ENCODE measurements at regions not wholly inside any gene's neighbourhood (a gene's known extent, or its start where the extent isn't known, plus 50 kb on each side); places are given as distances from the start of the nearest gene placed in this dataset.

GRCh38 chr4:144280688-144281087 is 140.2 kb upstream of the GYPA start:
- peaks cover 0 to 3% (median 0%) of the 10 kb centered on the region in 4 donors for H3K9me3 ChIP-seq (ENCODE audit: control insufficient read depth in 4 of 4, low read length in 3 of 4)

GRCh38 chr4:144283526-144283925 is 143.0 kb upstream of the GYPA start:
- no peak for TF ChIP-seq FOXA1 (IDR thresholded peaks at IDR 0.05)
- no peak for TF ChIP-seq CTCF (IDR thresholded peaks at IDR 0.05; ENCODE audit: low read depth, low read length, missing input control)
- no peak for DNase-seq (ENCODE audit: low spot score)
- Histone ChIP-seq H3K4me1 (ENCODE audit: control insufficient read depth in 4 of 4, insufficient read depth in 4 of 4, low read length in 3 of 4) (no peaks in the 10 kb centered on the region), H3K9me3 (ENCODE audit: control insufficient read depth in 4 of 4, low read length in 3 of 4) (peaks cover 0 to 3% (median 0%) of the 10 kb centered on the region in 4 donors), H3K27ac (ENCODE audit: low read depth in 1 of 2, low read length in 2 of 2) (no peak overlapping the region), H3K9ac (ENCODE audit: low read depth in 1 of 2, low read length in 2 of 2) (no peak overlapping the region), H3K27me3 (ENCODE audit: control insufficient read depth in 4 of 4, insufficient read depth in 4 of 4, low read length in 3 of 4) (no peaks in the 10 kb centered on the region), H3K4me3 (ENCODE audit: low read depth in 1 of 3, low read length in 3 of 3) (no peak overlapping the region), H3K36me3 (ENCODE audit: control insufficient read depth in 4 of 4, insufficient read depth in 3 of 4, low read depth in 1 of 4, low read length in 3 of 4) (no peaks in the 10 kb centered on the region)
- 32% methylated on average over 6 of the region's 6 CpGs for WGBS

More at GRCh38 chr4:144280688-144281087, 140.2 kb upstream of the GYPA start:
- no peak for DNase-seq (ENCODE audit: low spot score)
- H3K9ac ChIP-seq (ENCODE audit: low read depth in 1 of 2, low read length in 2 of 2), result no peak overlapping the region
- no peaks in the 10 kb centered on the region for H3K27me3 ChIP-seq (ENCODE audit: control insufficient read depth in 4 of 4, insufficient read depth in 4 of 4, low read length in 3 of 4)
- H3K36me3 ChIP-seq (ENCODE audit: control insufficient read depth in 4 of 4, insufficient read depth in 3 of 4, low read depth in 1 of 4, low read length in 3 of 4), result no peaks in the 10 kb centered on the region
- TF ChIP-seq MAX (IDR thresholded peaks at IDR 0.05) (no peak), REST (IDR thresholded peaks at IDR 0.05) (no peak)
- H3K27ac ChIP-seq (ENCODE audit: low read depth in 1 of 2, low read length in 2 of 2), result no peak overlapping the region
- no peak overlapping the region for H3K4me3 ChIP-seq (ENCODE audit: low read depth in 1 of 3, low read length in 3 of 3)
- H3K4me1 ChIP-seq (ENCODE audit: control insufficient read depth in 4 of 4, insufficient read depth in 4 of 4, low read length in 3 of 4), result no peaks in the 10 kb centered on the region

- H3K36me3 ChIP-seq (ENCODE audit: control insufficient read depth in 4 of 4, insufficient read depth in 3 of 4, low read depth in 1 of 4, low read length in 3 of 4), result no peaks in the 10 kb centered on the region
- DNase-seq (ENCODE audit: low spot score), result no peak
- no peaks in the 10 kb centered on the region for H3K27me3 ChIP-seq (ENCODE audit: control insufficient read depth in 4 of 4, insufficient read depth in 4 of 4, low read length in 3 of 4)
- no peak overlapping the region for H3K9ac ChIP-seq (ENCODE audit: low read depth in 1 of 2, low read length in 2 of 2)
- no peaks in the 10 kb centered on the region for H3K4me1 ChIP-seq (ENCODE audit: control insufficient read depth in 4 of 4, insufficient read depth in 4 of 4, low read length in 3 of 4)
- no peak for TF ChIP-seq SP1 (IDR thresholded peaks at IDR 0.05)
- TF ChIP-seq ZBTB33 (IDR thresholded peaks at IDR 0.05), result no peak
- TF ChIP-seq FOXA1 (IDR thresholded peaks at IDR 0.05), result no peak
- no peak for TF ChIP-seq REST (IDR thresholded peaks at IDR 0.05)
- no peak for TF ChIP-seq CTCF (IDR thresholded peaks at IDR 0.05; ENCODE audit: low read depth, low read length, missing input control)
- TF ChIP-seq EGR1 (IDR thresholded peaks at IDR 0.05; ENCODE audit: low read depth in 2 of 2), result no peak
- no peak for TF ChIP-seq YY1 (IDR thresholded peaks at IDR 0.05)
- TF ChIP-seq TAF1 (conservative IDR thresholded peaks at IDR 0.05), result no peak
- no peak for TF ChIP-seq ATF3 (IDR thresholded peaks at IDR 0.05)
- no peak for TF ChIP-seq MAX (IDR thresholded peaks at IDR 0.05)
- no peak for TF ChIP-seq RAD21 (IDR thresholded peaks at IDR 0.05)
- TF ChIP-seq JUND (IDR thresholded peaks at IDR 0.05), result no peak
- H3K27ac ChIP-seq (ENCODE audit: low read depth in 1 of 2, low read length in 2 of 2), result no peak overlapping the region
- no peak overlapping the region for H3K4me3 ChIP-seq (ENCODE audit: low read depth in 1 of 3, low read length in 3 of 3)
- peaks cover 0 to 3% (median 0%) of the 10 kb centered on the region in 4 donors for H3K9me3 ChIP-seq (ENCODE audit: control insufficient read depth in 4 of 4, low read length in 3 of 4)
Measured at GRCh38 chr4:144284026-144284425, 143.5 kb upstream of the GYPA start.

Measured in liver (tissue), 8 donors.